Keratinocyte (primary cell): ENCODE measurements at regions not wholly inside any gene's neighbourhood (a gene's known extent, or its start where the extent isn't known, plus 50 kb on each side); places are given as distances from the start of the nearest gene placed in this dataset.

Experiments used
- DNase-seq: peaks from one replicate; pipeline ENCODE4 v3.0.0-alpha.2; 2011; ENCODE audit warnings: low read depth, missing footprints, low spot score
- FAIRE-seq: peaks from 2 replicates; lab custom pipeline; 2011; peaks lifted over from hg19 to GRCh38; lab: Jason Lieb, UNC
- H2AFZ ChIP-seq: 2 replicates; pipeline ENCODE4 v1.6.0; 2012; ENCODE audit warnings: low read length, control low read depth, inconsistent platforms; ENCODE audit not compliant: control insufficient read depth
- H3K27ac ChIP-seq: 2 replicates; pipeline ENCODE4 v1.5.1; 2011; ENCODE audit warnings: low read length; ENCODE audit not compliant: control insufficient read depth, insufficient read depth
- H3K27me3 ChIP-seq: 3 replicates; pipeline ENCODE4 v1.6.0; 2011; ENCODE audit warnings: low read length; ENCODE audit not compliant: control insufficient read depth, insufficient read depth; ENCODE audit errors: extremely low read depth
- H3K36me3 ChIP-seq, 2 experiments: 2 replicates in 1 of 2; 3 replicates in 1 of 2; pipeline ENCODE4 v1.5.1; 2011; ENCODE audit warnings: low read length in 2 of 2, mild to moderate bottlenecking in 1 of 2; ENCODE audit not compliant: control insufficient read depth in 2 of 2, insufficient read depth in 2 of 2; ENCODE audit errors: extremely low read depth in 1 of 2
- H3K4me1 ChIP-seq: 3 replicates; pipeline ENCODE4 v1.5.1; 2011; ENCODE audit warnings: low read length; ENCODE audit not compliant: control insufficient read depth, insufficient read depth; ENCODE audit errors: extremely low read depth
- H3K4me2 ChIP-seq: 3 replicates; pipeline ENCODE4 v1.6.0; 2011; ENCODE audit warnings: low read depth, low read length; ENCODE audit not compliant: control insufficient read depth, insufficient read depth; ENCODE audit errors: extremely low read depth
- H3K4me3 ChIP-seq, 3 experiments: fragments of 200-600 bp in 1 of 3; sonication (generic) in 1 of 3; 2 replicates in 2 of 3; 3 replicates in 1 of 3; pipeline ENCODE4 v1.5.1; 2011 to 2016; ENCODE audit warnings: low read length in 3 of 3, mild to moderate bottlenecking in 3 of 3, control low read depth in 2 of 3, inconsistent platforms in 1 of 3, low read depth in 1 of 3, mixed read lengths in 1 of 3, mixed run types in 1 of 3, moderate library complexity in 1 of 3; ENCODE audit not compliant: control insufficient read depth in 2 of 3, insufficient read depth in 2 of 3; ENCODE audit errors: extremely low read depth in 1 of 3
- H3K79me2 ChIP-seq: 2 replicates; pipeline ENCODE4 v1.6.0; 2012; ENCODE audit warnings: low read length; ENCODE audit not compliant: control insufficient read depth, insufficient read depth
- H3K9ac ChIP-seq: 3 replicates; pipeline ENCODE4 v1.6.0; 2011; ENCODE audit warnings: low read length; ENCODE audit not compliant: control insufficient read depth, insufficient read depth; ENCODE audit errors: extremely low read depth
- H3K9me1 ChIP-seq: 3 replicates; pipeline ENCODE4 v1.6.0; 2011; ENCODE audit warnings: low read length; ENCODE audit not compliant: control insufficient read depth, insufficient read depth; ENCODE audit errors: extremely low read depth
- H3K9me3 ChIP-seq: 2 replicates; pipeline ENCODE4 v1.5.1; 2012; ENCODE audit warnings: low read depth, low read length; ENCODE audit not compliant: control insufficient read depth
- H4K20me1 ChIP-seq: 3 replicates; pipeline ENCODE4 v1.6.0; 2011; ENCODE audit warnings: low read length; ENCODE audit not compliant: control insufficient read depth, insufficient read depth; ENCODE audit errors: extremely low read depth
- CTCF ChIP-seq, 3 experiments: IDR thresholded peaks in 1 of 3; conservative IDR thresholded peaks in 1 of 3; optimal IDR thresholded peaks in 1 of 3; 2 replicates in 2 of 3; 3 replicates in 1 of 3; pipeline versions ENCODE3 to v1.5.1; 2011; ENCODE audit warnings: low read length in 3 of 3, mild to moderate bottlenecking in 3 of 3, moderate library complexity in 2 of 3, control low read depth in 1 of 3, inconsistent platforms in 1 of 3; ENCODE audit not compliant: insufficient read depth in 2 of 3; ENCODE audit errors: extremely low read depth in 1 of 3
- EZH2 ChIP-seq: IDR thresholded peaks from one replicate; pipeline ENCODE4 v1.6.1; 2012; ENCODE audit warnings: inconsistent platforms, mild to moderate bottlenecking, low read length, moderate library complexity
- dilution Hi-C: fragments of 300-500 bp; cut with MboI; formaldehyde crosslinking; loops from one replicate; pipeline ENCODE4 v1.7.0; 2020; ENCODE audit warnings: low sequenced_read_pairs; ENCODE audit not compliant: extremely low pct_ligation_motif_present

GRCh38 chr6:43940071-43940392, 170.0 kb downstream of the VEGFA start:
- H3K9me3 ChIP-seq, result no peaks in the 10 kb centered on the region
- no peaks in the 10 kb centered on the region for H3K79me2 ChIP-seq
- no peak for FAIRE-seq
- no peaks in the 10 kb centered on the region for H4K20me1 ChIP-seq
- H3K9me1 ChIP-seq, result no peaks in the 10 kb centered on the region
- dilution Hi-C loops, result no loop called here
- TF ChIP-seq EZH2 (no peak), CTCF (optimal IDR thresholded peaks at IDR 0.05 in 1 of 3, IDR thresholded peaks at IDR 0.05 in 1 of 3, conservative IDR thresholded peaks at IDR 0.05 in 1 of 3; ENCODE audit: extremely low read depth in 1 of 3, insufficient read depth in 2 of 3, low read length in 3 of 3) (no peak)
- no peak overlapping the region for H3K9ac ChIP-seq
- H3K4me3 ChIP-seq, result no peak overlapping the region
- H2AFZ ChIP-seq, result no peak overlapping the region
- H3K4me2 ChIP-seq, result no peak overlapping the region
- H3K27me3 ChIP-seq, result peaks cover 2% of the 10 kb centered on the region
- H3K36me3 ChIP-seq, result no peaks in the 10 kb centered on the region
- no peak overlapping the region for H3K27ac ChIP-seq
- H3K4me1 ChIP-seq, result no peaks in the 10 kb centered on the region
- DNase-seq, result no peak

DNA sequence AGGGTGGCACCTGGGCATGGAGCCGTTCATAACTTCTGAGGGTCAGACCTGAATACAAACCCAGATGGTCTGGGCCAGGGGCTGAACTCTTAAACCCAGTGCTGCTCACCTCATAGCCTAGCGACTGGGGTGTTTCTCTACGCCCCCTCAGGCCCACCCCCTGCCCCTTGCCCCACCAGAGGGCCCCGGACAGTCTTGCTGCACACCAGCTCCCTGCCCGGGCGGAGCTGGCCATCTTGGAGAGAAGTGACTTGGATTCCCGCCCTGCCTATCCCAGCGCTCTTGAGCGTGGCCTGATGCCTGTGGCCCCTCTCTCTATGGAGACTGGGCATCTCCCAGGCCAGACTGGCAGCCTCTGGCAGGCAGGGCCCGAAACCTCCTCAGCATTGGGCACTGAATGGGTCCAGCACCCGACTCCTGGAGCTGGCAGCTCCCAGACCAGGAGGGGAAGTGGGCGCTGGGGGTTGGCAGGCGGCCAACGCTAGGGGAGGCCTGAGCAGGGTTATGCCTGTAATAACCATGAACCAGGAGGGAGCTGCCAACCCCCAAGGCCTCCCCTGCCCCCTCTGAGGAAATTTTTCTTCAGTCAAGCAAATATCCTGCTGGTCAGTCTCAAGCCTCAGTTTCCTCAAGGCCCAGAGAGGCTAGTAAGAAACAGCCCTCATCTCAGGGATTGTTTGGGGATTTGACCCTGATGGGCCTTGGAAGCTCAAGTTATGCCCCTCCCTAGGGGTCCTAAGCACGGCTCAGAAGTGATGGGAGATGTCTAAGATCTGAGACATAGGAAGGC, 169.5 kb downstream of the VEGFA start:
- Histone ChIP-seq H3K36me3 (no peaks in the 10 kb centered on the region), H3K9me1 (no peaks in the 10 kb centered on the region), H2AFZ (no peak overlapping the region), H4K20me1 (no peaks in the 10 kb centered on the region), H3K4me3 (no peak overlapping the region), H3K79me2 (no peaks in the 10 kb centered on the region), H3K27ac (no peak overlapping the region), H3K4me1 (no peaks in the 10 kb centered on the region), H3K9me3 (no peaks in the 10 kb centered on the region), H3K4me2 (no peak overlapping the region), H3K27me3 (peaks cover 2% of the 10 kb centered on the region), H3K9ac (no peak overlapping the region)
- FAIRE-seq (no peak), DNase-seq (no peak)
- no peak for TF ChIP-seq CTCF (optimal IDR thresholded peaks at IDR 0.05 in 1 of 3, IDR thresholded peaks at IDR 0.05 in 1 of 3, conservative IDR thresholded peaks at IDR 0.05 in 1 of 3; ENCODE audit: extremely low read depth in 1 of 3, insufficient read depth in 2 of 3, low read length in 3 of 3)
- no peak for TF ChIP-seq EZH2
- dilution Hi-C loops, result no loop called here
